ENCODE measurements at regions not wholly inside any gene's neighbourhood (a gene's known extent, or its start where the extent isn't known, plus 50 kb on each side); places are given as distances from the start of the nearest gene placed in this dataset.

- H3K4me3 ChIP-seq (ENCODE audit: low read depth, low read length) = no peak overlapping the region
- no peaks in the 10 kb centered on the region for H3K36me3 ChIP-seq (ENCODE audit: control insufficient read depth, insufficient read depth, low read length)
These were observed 378.8 kb downstream of the BUD13 start for GRCh38 chr11:116394022-116394421.

GRCh38 chr11:116390963-116391362 lies 381.8 kb downstream of the BUD13 start:
- Histone ChIP-seq H3K36me3 (ENCODE audit: control insufficient read depth, insufficient read depth, low read length) (no peaks in the 10 kb centered on the region), H3K4me1 (ENCODE audit: control insufficient read depth, insufficient read depth, low read length) (peaks cover 2% of the 10 kb centered on the region), H3K9ac (ENCODE audit: low read depth, low read length) (no peak overlapping the region), H3K27me3 (ENCODE audit: control insufficient read depth, insufficient read depth, low read length) (no peaks in the 10 kb centered on the region), H3K9me3 (ENCODE audit: control insufficient read depth, insufficient read depth, low read length) (no peaks in the 10 kb centered on the region), H3K4me3 (ENCODE audit: low read depth, low read length) (no peak overlapping the region)

More at GRCh38 chr11:116394022-116394421, 378.8 kb downstream of the BUD13 start:
- H3K9ac ChIP-seq (ENCODE audit: low read depth, low read length) = no peak overlapping the region
- H3K4me1 ChIP-seq (ENCODE audit: control insufficient read depth, insufficient read depth, low read length) = no peaks in the 10 kb centered on the region
- no peaks in the 10 kb centered on the region for H3K9me3 ChIP-seq (ENCODE audit: control insufficient read depth, insufficient read depth, low read length)
- no peaks in the 10 kb centered on the region for H3K27me3 ChIP-seq (ENCODE audit: control insufficient read depth, insufficient read depth, low read length)

DNA sequence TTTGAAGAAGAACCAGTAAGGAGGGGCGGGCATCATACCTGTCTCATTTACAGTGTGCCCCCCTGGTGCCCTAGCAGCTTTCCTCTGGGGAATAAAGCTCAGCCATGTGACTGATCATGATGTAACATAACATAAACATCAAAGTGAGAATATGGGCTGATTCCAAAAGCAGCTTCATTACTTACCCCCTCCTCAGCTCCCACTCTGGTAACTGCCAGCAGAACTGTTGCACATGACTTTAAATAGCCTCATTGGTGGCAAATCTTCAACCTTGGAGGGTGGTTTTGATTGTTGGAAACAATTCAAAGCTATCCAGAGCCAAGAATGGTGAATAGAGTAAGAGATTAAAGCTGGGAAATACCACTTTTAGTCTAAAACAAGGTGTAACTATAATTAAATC lies 384.6 kb downstream of the BUD13 start:
- Histone ChIP-seq H3K9me3 (ENCODE audit: control insufficient read depth, insufficient read depth, low read length) (no peaks in the 10 kb centered on the region), H3K36me3 (ENCODE audit: control insufficient read depth, insufficient read depth, low read length) (no peaks in the 10 kb centered on the region), H3K9ac (ENCODE audit: low read depth, low read length) (no peak overlapping the region), H3K4me1 (ENCODE audit: control insufficient read depth, insufficient read depth, low read length) (peaks cover 4% of the 10 kb centered on the region), H3K27me3 (ENCODE audit: control insufficient read depth, insufficient read depth, low read length) (no peaks in the 10 kb centered on the region), H3K4me3 (ENCODE audit: low read depth, low read length) (no peak overlapping the region)

- no peaks in the 10 kb centered on the region for H3K27me3 ChIP-seq (ENCODE audit: control insufficient read depth, insufficient read depth, low read length)
- no peaks in the 10 kb centered on the region for H3K36me3 ChIP-seq (ENCODE audit: control insufficient read depth, insufficient read depth, low read length)
- H3K9ac ChIP-seq (ENCODE audit: low read depth, low read length) = no peak overlapping the region
- H3K4me3 ChIP-seq (ENCODE audit: low read depth, low read length) = no peak overlapping the region
- no peaks in the 10 kb centered on the region for H3K9me3 ChIP-seq (ENCODE audit: control insufficient read depth, insufficient read depth, low read length)
- H3K4me1 ChIP-seq (ENCODE audit: control insufficient read depth, insufficient read depth, low read length) = peaks cover 4% of the 10 kb centered on the region
These were observed 385.1 kb downstream of the BUD13 start for GRCh38 chr11:116387641-116388040.

DNA sequence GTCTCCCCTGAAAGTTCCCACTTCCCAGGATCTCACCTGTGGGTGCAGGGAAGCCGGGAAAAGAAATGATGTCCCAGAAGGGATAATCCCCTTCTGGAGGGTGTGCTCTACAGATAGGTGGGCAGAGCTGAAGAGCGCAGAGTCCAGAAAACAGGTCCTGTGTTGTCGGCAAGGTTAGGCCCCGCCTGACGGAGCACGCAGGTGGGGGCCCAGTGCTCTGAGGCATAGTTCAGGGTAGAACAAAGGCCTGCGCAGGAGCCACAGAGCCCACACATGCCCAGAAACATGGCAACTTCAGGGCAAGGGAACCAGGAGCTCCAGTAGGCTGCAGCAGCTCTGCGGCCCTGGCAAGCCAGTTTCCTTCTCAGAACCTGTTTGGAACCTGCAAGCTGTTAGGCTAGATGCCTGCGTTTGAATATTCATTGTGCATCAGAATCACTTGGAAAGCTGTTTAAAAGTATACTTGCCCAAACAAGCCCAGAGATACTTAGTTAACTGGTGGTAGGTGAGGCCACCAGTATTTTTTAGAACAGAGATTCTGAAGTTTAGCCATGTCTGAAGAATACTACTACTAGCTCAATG lies 386.6 kb downstream of the BUD13 start:
- Histone ChIP-seq H3K27me3 (ENCODE audit: control insufficient read depth, insufficient read depth, low read length) (no peaks in the 10 kb centered on the region), H3K36me3 (ENCODE audit: control insufficient read depth, insufficient read depth, low read length) (no peaks in the 10 kb centered on the region), H3K4me3 (ENCODE audit: low read depth, low read length) (no peak overlapping the region), H3K4me1 (ENCODE audit: control insufficient read depth, insufficient read depth, low read length) (peaks cover 4% of the 10 kb centered on the region), H3K9ac (ENCODE audit: low read depth, low read length) (no peak overlapping the region), H3K9me3 (ENCODE audit: control insufficient read depth, insufficient read depth, low read length) (no peaks in the 10 kb centered on the region)

DNA sequence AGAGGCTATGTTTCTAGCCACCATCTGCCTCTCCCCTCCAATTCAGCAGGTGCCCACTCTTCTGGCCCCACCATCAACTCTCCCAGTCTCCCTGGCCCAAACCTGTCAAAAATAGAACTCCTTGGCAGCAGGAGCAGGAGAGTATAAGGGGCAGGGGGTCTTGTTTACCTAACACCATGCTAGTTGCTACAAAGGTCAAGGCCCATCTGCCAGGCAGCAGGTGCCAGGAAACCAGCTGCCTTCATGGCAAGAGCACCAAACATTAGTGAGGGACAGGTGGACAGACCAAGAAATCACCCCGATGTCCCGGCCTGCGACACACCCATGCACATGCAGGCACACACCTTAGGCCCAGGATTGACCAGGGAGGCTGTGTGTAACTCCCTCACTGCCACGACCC lies 387.9 kb downstream of the BUD13 start:
- no peaks in the 10 kb centered on the region for H3K36me3 ChIP-seq (ENCODE audit: control insufficient read depth, insufficient read depth, low read length)
- H3K9me3 ChIP-seq (ENCODE audit: control insufficient read depth, insufficient read depth, low read length) = no peaks in the 10 kb centered on the region
- peaks cover 4% of the 10 kb centered on the region for H3K4me1 ChIP-seq (ENCODE audit: control insufficient read depth, insufficient read depth, low read length)
- H3K27me3 ChIP-seq (ENCODE audit: control insufficient read depth, insufficient read depth, low read length) = no peaks in the 10 kb centered on the region
- H3K9ac ChIP-seq (ENCODE audit: low read depth, low read length) = no peak overlapping the region
- H3K4me3 ChIP-seq (ENCODE audit: low read depth, low read length) = no peak overlapping the region

DNA sequence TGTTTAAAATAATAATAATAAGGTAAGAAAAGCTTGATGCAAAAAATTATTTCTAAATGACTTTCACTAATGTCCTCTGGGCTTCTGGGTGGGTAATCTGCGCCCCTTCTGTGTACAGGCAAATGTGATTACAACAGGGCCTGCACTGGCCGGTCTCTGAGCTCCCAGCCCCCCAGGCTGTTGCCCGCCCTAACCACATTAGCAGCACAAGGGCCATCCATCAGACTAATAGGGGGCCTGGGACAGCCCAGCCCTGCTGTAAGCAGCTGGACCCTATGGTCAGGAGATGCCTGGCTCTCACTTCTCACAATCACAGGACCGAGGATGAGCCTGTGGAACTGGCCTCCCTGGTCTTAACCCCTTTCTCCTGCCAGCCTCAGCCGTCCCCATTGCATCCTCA lies 388.4 kb downstream of the BUD13 start:
- Histone ChIP-seq H3K4me1 (ENCODE audit: control insufficient read depth, insufficient read depth, low read length) (peaks cover 4% of the 10 kb centered on the region), H3K36me3 (ENCODE audit: control insufficient read depth, insufficient read depth, low read length) (no peaks in the 10 kb centered on the region), H3K4me3 (ENCODE audit: low read depth, low read length) (no peak overlapping the region), H3K9me3 (ENCODE audit: control insufficient read depth, insufficient read depth, low read length) (no peaks in the 10 kb centered on the region), H3K27me3 (ENCODE audit: control insufficient read depth, insufficient read depth, low read length) (no peaks in the 10 kb centered on the region), H3K9ac (ENCODE audit: low read depth, low read length) (no peak overlapping the region)

DNA sequence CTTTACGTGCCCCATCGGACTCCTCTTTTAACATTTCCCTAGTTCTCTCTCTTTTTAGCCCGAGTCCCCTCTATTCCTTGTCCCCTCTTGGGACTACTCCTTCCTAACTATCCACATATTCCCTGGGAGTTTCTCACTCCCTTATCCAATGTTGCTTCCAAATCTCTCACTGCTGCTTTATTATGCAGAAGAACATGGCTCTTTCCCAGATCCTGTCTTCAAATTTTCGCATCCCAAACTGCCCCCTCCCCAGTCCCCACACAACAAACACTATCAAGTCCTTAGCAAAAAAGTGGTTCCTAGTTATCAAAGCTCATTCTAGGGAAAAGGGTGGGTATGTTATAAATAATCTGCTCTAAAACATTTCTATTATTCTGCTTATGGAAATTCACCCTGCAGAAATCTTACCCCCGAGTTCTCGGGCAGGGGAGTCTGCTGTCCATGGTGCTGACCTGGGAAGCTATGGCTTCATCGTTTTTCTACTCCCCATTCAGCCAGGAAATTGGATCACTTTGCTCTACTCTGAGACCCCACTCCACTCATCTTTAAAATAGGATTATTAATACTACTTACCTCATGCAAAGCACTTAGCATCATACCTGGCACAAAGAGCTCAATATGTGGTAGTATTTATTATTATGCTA lies 393.5 kb downstream of the BUD13 start:
- H3K9ac ChIP-seq (ENCODE audit: low read depth, low read length) = no peak overlapping the region
- peaks cover 6% of the 10 kb centered on the region for H3K4me1 ChIP-seq (ENCODE audit: control insufficient read depth, insufficient read depth, low read length)
- no peaks in the 10 kb centered on the region for H3K36me3 ChIP-seq (ENCODE audit: control insufficient read depth, insufficient read depth, low read length)
- no peaks in the 10 kb centered on the region for H3K27me3 ChIP-seq (ENCODE audit: control insufficient read depth, insufficient read depth, low read length)
- H3K4me3 ChIP-seq (ENCODE audit: low read depth, low read length) = no peak overlapping the region
- H3K9me3 ChIP-seq (ENCODE audit: control insufficient read depth, insufficient read depth, low read length) = no peaks in the 10 kb centered on the region

DNA sequence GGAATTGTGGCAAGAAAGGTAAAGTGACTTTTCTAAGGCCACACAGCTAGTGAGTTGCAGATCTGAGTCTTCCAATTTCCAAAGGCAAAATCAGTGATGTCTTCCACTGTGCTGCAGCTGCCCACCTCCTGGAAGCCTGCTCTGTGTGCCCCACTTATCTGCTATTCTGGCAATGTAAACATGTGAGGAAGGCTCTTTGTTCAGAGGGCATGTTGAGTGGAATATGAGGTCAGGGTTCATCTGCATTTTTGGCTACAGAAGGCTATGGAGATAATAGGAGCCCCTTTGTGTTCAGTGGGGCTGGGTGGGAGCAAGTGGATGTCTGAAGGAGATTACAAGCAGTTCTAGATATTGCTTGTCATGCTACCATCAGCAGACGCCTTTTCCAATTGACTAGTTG lies 396.2 kb downstream of the BUD13 start:
- H3K4me1 ChIP-seq (ENCODE audit: control insufficient read depth, insufficient read depth, low read length) = peaks cover 6% of the 10 kb centered on the region
- H3K4me3 ChIP-seq (ENCODE audit: low read depth, low read length) = no peak overlapping the region
- H3K9me3 ChIP-seq (ENCODE audit: control insufficient read depth, insufficient read depth, low read length) = no peaks in the 10 kb centered on the region
- H3K27me3 ChIP-seq (ENCODE audit: control insufficient read depth, insufficient read depth, low read length) = no peaks in the 10 kb centered on the region
- H3K9ac ChIP-seq (ENCODE audit: low read depth, low read length) = no peak overlapping the region
- no peaks in the 10 kb centered on the region for H3K36me3 ChIP-seq (ENCODE audit: control insufficient read depth, insufficient read depth, low read length)

DNA sequence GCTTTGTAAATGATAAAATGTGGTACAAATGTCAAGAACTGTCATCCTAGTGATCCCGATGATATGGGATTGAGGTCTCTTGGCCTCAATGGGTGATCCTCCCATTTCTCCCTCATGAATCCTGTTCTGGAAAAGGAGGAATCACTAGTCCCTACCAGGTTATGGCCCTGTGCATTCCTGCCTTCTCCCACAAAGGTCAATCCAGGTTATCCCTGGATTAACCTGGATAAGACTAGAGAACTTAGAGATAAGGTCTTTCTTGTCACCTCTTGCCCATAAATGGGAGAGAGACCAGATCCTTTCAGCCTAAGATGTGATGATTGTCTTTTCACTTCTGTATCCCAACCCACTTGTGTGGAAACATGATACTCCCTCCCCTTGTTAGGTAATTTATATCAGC lies 396.7 kb downstream of the BUD13 start:
- no peaks in the 10 kb centered on the region for H3K36me3 ChIP-seq (ENCODE audit: control insufficient read depth, insufficient read depth, low read length)
- H3K9ac ChIP-seq (ENCODE audit: low read depth, low read length) = no peak overlapping the region
- H3K27me3 ChIP-seq (ENCODE audit: control insufficient read depth, insufficient read depth, low read length) = no peaks in the 10 kb centered on the region
- H3K4me3 ChIP-seq (ENCODE audit: low read depth, low read length) = no peak overlapping the region
- peaks cover 6% of the 10 kb centered on the region for H3K4me1 ChIP-seq (ENCODE audit: control insufficient read depth, insufficient read depth, low read length)
- no peaks in the 10 kb centered on the region for H3K9me3 ChIP-seq (ENCODE audit: control insufficient read depth, insufficient read depth, low read length)

GRCh38 chr11:116375221-116375620 lies 397.6 kb downstream of the BUD13 start:
- Histone ChIP-seq H3K4me1 (ENCODE audit: control insufficient read depth, insufficient read depth, low read length) (peaks cover 6% of the 10 kb centered on the region), H3K9ac (ENCODE audit: low read depth, low read length) (no peak overlapping the region), H3K36me3 (ENCODE audit: control insufficient read depth, insufficient read depth, low read length) (no peaks in the 10 kb centered on the region), H3K9me3 (ENCODE audit: control insufficient read depth, insufficient read depth, low read length) (no peaks in the 10 kb centered on the region), H3K4me3 (ENCODE audit: low read depth, low read length) (no peak overlapping the region), H3K27me3 (ENCODE audit: control insufficient read depth, insufficient read depth, low read length) (no peaks in the 10 kb centered on the region)

- H3K36me3 ChIP-seq (ENCODE audit: control insufficient read depth, insufficient read depth, low read length) = no peaks in the 10 kb centered on the region
- H3K27me3 ChIP-seq (ENCODE audit: control insufficient read depth, insufficient read depth, low read length) = no peaks in the 10 kb centered on the region
- peaks cover 5% of the 10 kb centered on the region for H3K4me1 ChIP-seq (ENCODE audit: control insufficient read depth, insufficient read depth, low read length)
- no peak overlapping the region for H3K4me3 ChIP-seq (ENCODE audit: low read depth, low read length)
- no peak overlapping the region for H3K9ac ChIP-seq (ENCODE audit: low read depth, low read length)
- H3K9me3 ChIP-seq (ENCODE audit: control insufficient read depth, insufficient read depth, low read length) = no peaks in the 10 kb centered on the region
These were observed 398.7 kb downstream of the BUD13 start for GRCh38 chr11:116374085-116374484.
